Body of pancreas (tissue), 4 donors: ENCODE measurements at regions not wholly inside any gene's neighbourhood (a gene's known extent, or its start where the extent isn't known, plus 50 kb on each side); places are given as distances from the start of the nearest gene placed in this dataset.

ENCODE experiments used
- POLR2A ChIP-seq, 3 donors: fragments of 450-650 bp; IDR thresholded peaks; one replicate each; pipeline ENCODE4 v1.6.1; 2016; ENCODE audit warnings: antibody characterized with exemption in 3 of 3, mild to moderate bottlenecking in 2 of 3
- TF ChIP-seq, protein P1 (sequence below), 7 experiments: fragments of 450-650 bp in 4 of 7; fragments of 200-600 bp in 3 of 7; sonication (generic) in 3 of 7; IDR thresholded peaks; one replicate each; pipeline ENCODE4 v1.5.1; 2016 to 2019; ENCODE audit warnings: antibody characterized with exemption in 7 of 7

- TF ChIP-seq, protein P1, sequence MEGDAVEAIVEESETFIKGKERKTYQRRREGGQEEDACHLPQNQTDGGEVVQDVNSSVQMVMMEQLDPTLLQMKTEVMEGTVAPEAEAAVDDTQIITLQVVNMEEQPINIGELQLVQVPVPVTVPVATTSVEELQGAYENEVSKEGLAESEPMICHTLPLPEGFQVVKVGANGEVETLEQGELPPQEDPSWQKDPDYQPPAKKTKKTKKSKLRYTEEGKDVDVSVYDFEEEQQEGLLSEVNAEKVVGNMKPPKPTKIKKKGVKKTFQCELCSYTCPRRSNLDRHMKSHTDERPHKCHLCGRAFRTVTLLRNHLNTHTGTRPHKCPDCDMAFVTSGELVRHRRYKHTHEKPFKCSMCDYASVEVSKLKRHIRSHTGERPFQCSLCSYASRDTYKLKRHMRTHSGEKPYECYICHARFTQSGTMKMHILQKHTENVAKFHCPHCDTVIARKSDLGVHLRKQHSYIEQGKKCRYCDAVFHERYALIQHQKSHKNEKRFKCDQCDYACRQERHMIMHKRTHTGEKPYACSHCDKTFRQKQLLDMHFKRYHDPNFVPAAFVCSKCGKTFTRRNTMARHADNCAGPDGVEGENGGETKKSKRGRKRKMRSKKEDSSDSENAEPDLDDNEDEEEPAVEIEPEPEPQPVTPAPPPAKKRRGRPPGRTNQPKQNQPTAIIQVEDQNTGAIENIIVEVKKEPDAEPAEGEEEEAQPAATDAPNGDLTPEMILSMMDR (IDR thresholded peaks at IDR 0.05), result no peak
- TF ChIP-seq POLR2A (IDR thresholded peaks at IDR 0.05), result no peak
Observed at GRCh38 chr5:124653666-124654065, 92.8 kb downstream of the ZNF608 start.
